K562 (cell line): ENCODE measurements at regions not wholly inside any gene's neighbourhood (a gene's known extent, or its start where the extent isn't known, plus 50 kb on each side); places are given as distances from the start of the nearest gene placed in this dataset.

Experiments
- ARNT ChIP-seq, 2 experiments: fragments of 450-650 bp; IDR thresholded peaks; 2 replicates each; pipeline ENCODE4 v1.6.1; 2016; ENCODE audit warnings: mild to moderate bottlenecking in 1 of 2
- ATF1 ChIP-seq, 2 experiments: fragments of 450-650 bp in 1 of 2; IDR thresholded peaks; 2 replicates each; pipeline ENCODE4 v1.6.1; 2016; ENCODE audit warnings: missing compliant biosample characterization in 1 of 2, missing genetic modification characterization in 1 of 2
- DACH1 ChIP-seq: fragments of 450-650 bp; IDR thresholded peaks from 2 replicates; pipeline ENCODE4 v1.6.1; 2018; ENCODE audit not compliant: partially characterized antibody
- ELF4 ChIP-seq: fragments of 450-650 bp; formaldehyde crosslinking; IDR thresholded peaks from 2 replicates; pipeline ENCODE4 v1.4.0; 2022; ENCODE audit warnings: missing genetic modification characterization
- FOXM1 ChIP-seq, 2 experiments: fragments of 450-650 bp in 1 of 2; sonication (generic) in 1 of 2; formaldehyde crosslinking in 1 of 2; IDR thresholded peaks; 2 replicates each; pipeline versions ENCODE4 v1.6.1 to v1.9.0; 2017 to 2022; ENCODE audit warnings: low read depth in 2 of 2, mild to moderate bottlenecking in 2 of 2, missing genetic modification reagents in 1 of 2, moderate library complexity in 1 of 2
- GATAD2B ChIP-seq: fragments of 450-650 bp; IDR thresholded peaks from 2 replicates; pipeline ENCODE4 v1.6.1; 2017; ENCODE audit warnings: mild to moderate bottlenecking, borderline replicate concordance
- NFIX ChIP-seq: fragments of 250-450 bp; sonication (Bioruptor Pico); IDR thresholded peaks from 2 replicates; pipeline ENCODE4 v1.4.0; 2020; ENCODE audit warnings: low read depth, mild to moderate bottlenecking, moderate library complexity
- PHB2 ChIP-seq: fragments of 450-650 bp; IDR thresholded peaks from 2 replicates; pipeline ENCODE4 v1.6.1; 2017; ENCODE audit warnings: low read depth
- RAD21 ChIP-seq, 2 experiments: fragments of 250-450 bp in 1 of 2; fragments of 450-650 bp in 1 of 2; sonication (Bioruptor Pico) in 1 of 2; formaldehyde crosslinking in 1 of 2; IDR thresholded peaks in 1 of 2; conservative IDR thresholded peaks in 1 of 2; 2 replicates each; pipeline versions ENCODE4 v1.4.0 to v1.8.0; 2020 to 2022; ENCODE audit warnings: mild to moderate bottlenecking in 2 of 2, moderate library complexity in 1 of 2
- RFX1 ChIP-seq: fragments of 450-650 bp; IDR thresholded peaks from 2 replicates; pipeline ENCODE4 v1.6.1; 2016; ENCODE audit warnings: mild to moderate bottlenecking, moderate library complexity
- SAFB2 ChIP-seq: fragments of 200-400 bp; formaldehyde crosslinking; IDR thresholded peaks from 2 replicates; pipeline ENCODE4 v1.6.1; 2018; ENCODE audit warnings: borderline replicate concordance, low read length, low read depth, moderate library complexity; ENCODE audit not compliant: severe bottlenecking
- SMAD4 ChIP-seq: fragments of 250-450 bp; sonication (Bioruptor Pico); conservative IDR thresholded peaks from 2 replicates; pipeline ENCODE4 v1.8.0; 2021; ENCODE audit warnings: inconsistent platforms, mild to moderate bottlenecking, moderate library complexity
- SNRNP70 ChIP-seq: fragments of 200-400 bp; formaldehyde crosslinking; optimal IDR thresholded peaks from 2 replicates; pipeline ENCODE3; 2017; ENCODE audit warnings: low read depth, low read length
- SREBF2 ChIP-seq: sonication (generic); formaldehyde crosslinking; IDR thresholded peaks from 2 replicates; pipeline ENCODE4 v1.4.0; 2020; ENCODE audit warnings: mild to moderate bottlenecking, missing genetic modification reagents
- TFAM ChIP-seq: fragments of 250-450 bp; sonication (Bioruptor Pico); conservative IDR thresholded peaks from 2 replicates; pipeline ENCODE4 v1.5.0; 2021; ENCODE audit warnings: mild to moderate bottlenecking, moderate library complexity
- TRIM28 ChIP-seq: fragments of 450-650 bp; IDR thresholded peaks from 2 replicates; pipeline ENCODE4 v1.6.1; 2017
- ZBTB8A ChIP-seq: fragments of 450-650 bp; IDR thresholded peaks from 2 replicates; pipeline ENCODE4 v1.6.1; 2018; ENCODE audit warnings: mild to moderate bottlenecking, moderate library complexity; ENCODE audit not compliant: partially characterized antibody
- ZNF121 ChIP-seq: sonication (generic); formaldehyde crosslinking; conservative IDR thresholded peaks from 2 replicates; pipeline ENCODE4 v1.8.0; 2022; ENCODE audit warnings: missing genetic modification reagents
- ZNF184 ChIP-seq: sonication (generic); formaldehyde crosslinking; IDR thresholded peaks from 2 replicates; pipeline ENCODE4 v1.5.0; 2020; ENCODE audit warnings: missing genetic modification reagents
- ZNF347 ChIP-seq: fragments of 450-650 bp; formaldehyde crosslinking; IDR thresholded peaks from 2 replicates; pipeline ENCODE4 v1.4.0; 2020; ENCODE audit warnings: low read depth, mild to moderate bottlenecking, moderate library complexity
- ZNF668 ChIP-seq: fragments of 250-450 bp; sonication (Bioruptor Pico); IDR thresholded peaks from 2 replicates; pipeline ENCODE4 v1.8.0; 2022; ENCODE audit warnings: mild to moderate bottlenecking, inconsistent platforms
- ZNF717 ChIP-seq: fragments of 250-450 bp; sonication (Bioruptor Pico); IDR thresholded peaks from 2 replicates; pipeline ENCODE4 v1.5.0; 2021
- ZNF77 ChIP-seq: fragments of 250-450 bp; sonication (Bioruptor Pico); IDR thresholded peaks from 2 replicates; pipeline ENCODE4 v1.5.0; 2020
- TF ChIP-seq, protein P1 (sequence below): conservative IDR thresholded peaks from 2 replicates; pipeline ENCODE4 v1.6.1; 2011; ENCODE audit warnings: low read depth, mild to moderate bottlenecking, low read length; ENCODE audit not compliant: control insufficient read depth
- TF ChIP-seq, protein P2 (sequence below): fragments of 250-450 bp; sonication (Bioruptor Pico); IDR thresholded peaks from 2 replicates; pipeline ENCODE4 v1.4.0; 2020; ENCODE audit warnings: mild to moderate bottlenecking, moderate library complexity
- TF ChIP-seq, protein P3 (sequence below): sonication (generic); formaldehyde crosslinking; IDR thresholded peaks from 2 replicates; pipeline ENCODE4 v1.8.1; 2023; ENCODE audit warnings: mild to moderate bottlenecking, missing genetic modification reagents

DNA sequence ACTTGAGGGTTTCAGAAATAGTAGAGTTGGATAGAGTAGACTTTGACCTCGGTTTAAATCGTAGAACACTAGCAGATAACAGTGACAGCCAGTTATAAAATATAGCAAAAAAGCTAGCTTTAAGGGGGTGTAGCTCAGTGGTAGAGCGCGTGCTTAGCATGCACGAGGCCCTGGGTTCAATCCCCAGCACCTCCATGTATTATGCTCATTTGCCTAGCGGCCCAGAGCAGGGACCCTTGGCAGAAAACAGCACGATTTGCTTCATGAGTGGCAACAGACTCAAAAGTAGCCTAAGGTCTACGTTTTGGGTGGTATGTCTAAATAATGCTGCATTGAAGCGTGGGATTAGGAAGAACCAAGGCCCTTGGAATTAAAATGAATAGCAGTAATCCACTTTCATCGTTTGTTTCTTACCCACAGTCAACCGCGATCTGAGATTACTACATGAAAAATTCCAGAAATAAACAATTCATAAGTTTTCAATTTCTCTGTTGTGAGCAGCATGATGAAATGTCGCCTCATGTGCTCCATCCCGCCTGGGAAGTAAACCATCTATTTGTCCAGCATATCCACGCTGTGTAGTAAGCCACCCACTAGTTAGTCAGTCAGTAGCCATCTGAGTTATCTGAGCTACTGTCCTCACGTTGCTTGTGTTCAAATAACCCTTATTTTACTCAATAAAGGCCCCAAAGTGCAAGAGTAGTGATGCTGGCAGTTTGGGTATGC is 184.9 kb downstream of the GPX5 start (continued):
- TF ChIP-seq RAD21 (CRISPR knock-in tag; conservative IDR thresholded peaks at IDR 0.05 in 1 of 2, IDR thresholded peaks at IDR 0.05 in 1 of 2) (peak in 1 of 2 experiments; percentile 27; a peak in 1 of 4 replicates), DACH1 (no peak), TFAM (CRISPR knock-in tag) (no peak), ATF1 (CRISPR knock-in tag; IDR thresholded peaks at IDR 0.05) (no peak), ATF1 (tag; IDR thresholded peaks at IDR 0.05) (peak; percentile 70), SMAD4 (CRISPR knock-in tag) (peak; percentile 70), SNRNP70 (no peak), ZNF184 (CRISPR knock-in tag) (no peak), ZNF717 (no peak), SAFB2 (no peak), ZBTB8A (peak; percentile 77), FOXM1 (IDR thresholded peaks at IDR 0.05; ENCODE audit: low read depth) (no peak), FOXM1 (CRISPR knock-in tag; IDR thresholded peaks at IDR 0.05; ENCODE audit: low read depth) (peak; percentile 62), PHB2 (no peak), TRIM28 (0 out of 2 replicates have a peak, but pooled peaks have one; percentile 53), ARNT (IDR thresholded peaks at IDR 0.05) (peak in 1 of 2 experiments; percentile 91; a peak in 3 of 4 replicates), SREBF2 (CRISPR knock-in tag) (no peak), ZNF668 (no peak; the same call in 1 of the 2 replicates), ZNF347 (CRISPR knock-in tag) (0 out of 2 replicates have a peak, but pooled peaks have one; percentile 2), NFIX (CRISPR knock-in tag) (no peak), GATAD2B (peak; percentile 82), ZNF77 (no peak), ZNF121 (CRISPR knock-in tag) (peak; percentile 57), RFX1 (no peak), ELF4 (no peak)
- TF ChIP-seq, protein P1, sequence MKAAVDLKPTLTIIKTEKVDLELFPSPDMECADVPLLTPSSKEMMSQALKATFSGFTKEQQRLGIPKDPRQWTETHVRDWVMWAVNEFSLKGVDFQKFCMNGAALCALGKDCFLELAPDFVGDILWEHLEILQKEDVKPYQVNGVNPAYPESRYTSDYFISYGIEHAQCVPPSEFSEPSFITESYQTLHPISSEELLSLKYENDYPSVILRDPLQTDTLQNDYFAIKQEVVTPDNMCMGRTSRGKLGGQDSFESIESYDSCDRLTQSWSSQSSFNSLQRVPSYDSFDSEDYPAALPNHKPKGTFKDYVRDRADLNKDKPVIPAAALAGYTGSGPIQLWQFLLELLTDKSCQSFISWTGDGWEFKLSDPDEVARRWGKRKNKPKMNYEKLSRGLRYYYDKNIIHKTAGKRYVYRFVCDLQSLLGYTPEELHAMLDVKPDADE: peak; percentile 92
- TF ChIP-seq, protein P2, sequence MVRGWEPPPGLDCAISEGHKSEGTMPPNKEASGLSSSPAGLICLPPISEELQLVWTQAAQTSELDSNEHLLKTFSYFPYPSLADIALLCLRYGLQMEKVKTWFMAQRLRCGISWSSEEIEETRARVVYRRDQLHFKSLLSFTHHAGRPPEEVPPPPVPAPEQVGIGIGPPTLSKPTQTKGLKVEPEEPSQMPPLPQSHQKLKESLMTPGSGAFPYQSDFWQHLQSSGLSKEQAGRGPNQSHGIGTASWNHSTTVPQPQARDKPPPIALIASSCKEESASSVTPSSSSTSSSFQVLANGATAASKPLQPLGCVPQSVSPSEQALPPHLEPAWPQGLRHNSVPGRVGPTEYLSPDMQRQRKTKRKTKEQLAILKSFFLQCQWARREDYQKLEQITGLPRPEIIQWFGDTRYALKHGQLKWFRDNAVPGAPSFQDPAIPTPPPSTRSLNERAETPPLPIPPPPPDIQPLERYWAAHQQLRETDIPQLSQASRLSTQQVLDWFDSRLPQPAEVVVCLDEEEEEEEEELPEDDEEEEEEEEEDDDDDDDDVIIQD: no peak
- TF ChIP-seq, protein P3, sequence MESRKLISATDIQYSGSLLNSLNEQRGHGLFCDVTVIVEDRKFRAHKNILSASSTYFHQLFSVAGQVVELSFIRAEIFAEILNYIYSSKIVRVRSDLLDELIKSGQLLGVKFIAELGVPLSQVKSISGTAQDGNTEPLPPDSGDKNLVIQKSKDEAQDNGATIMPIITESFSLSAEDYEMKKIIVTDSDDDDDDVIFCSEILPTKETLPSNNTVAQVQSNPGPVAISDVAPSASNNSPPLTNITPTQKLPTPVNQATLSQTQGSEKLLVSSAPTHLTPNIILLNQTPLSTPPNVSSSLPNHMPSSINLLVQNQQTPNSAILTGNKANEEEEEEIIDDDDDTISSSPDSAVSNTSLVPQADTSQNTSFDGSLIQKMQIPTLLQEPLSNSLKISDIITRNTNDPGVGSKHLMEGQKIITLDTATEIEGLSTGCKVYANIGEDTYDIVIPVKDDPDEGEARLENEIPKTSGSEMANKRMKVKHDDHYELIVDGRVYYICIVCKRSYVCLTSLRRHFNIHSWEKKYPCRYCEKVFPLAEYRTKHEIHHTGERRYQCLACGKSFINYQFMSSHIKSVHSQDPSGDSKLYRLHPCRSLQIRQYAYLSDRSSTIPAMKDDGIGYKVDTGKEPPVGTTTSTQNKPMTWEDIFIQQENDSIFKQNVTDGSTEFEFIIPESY (CRISPR knock-in tag): peak; percentile 55
